ENCODE measurements at regions not wholly inside any gene's neighbourhood (a gene's known extent, or its start where the extent isn't known, plus 50 kb on each side); places are given as distances from the start of the nearest gene placed in this dataset.

- TF ChIP-seq ZNF266 (tag by site-specific recombination; IDR thresholded peaks at IDR 0.05; ENCODE audit: low read depth) = no peak
- TF ChIP-seq ZNF585B (tag by site-specific recombination; IDR thresholded peaks at IDR 0.05) = no peak
- no peak for TF ChIP-seq ZNF555 (tag by site-specific recombination; conservative IDR thresholded peaks at IDR 0.05)
- no peak for TF ChIP-seq TRIM28 (IDR thresholded peaks at IDR 0.05; ENCODE audit: borderline replicate concordance, low read length)
- TF ChIP-seq ZBTB10 (tag by site-specific recombination; IDR thresholded peaks at IDR 0.05) = no peak
- TF ChIP-seq KLF17 (tag by site-specific recombination; IDR thresholded peaks at IDR 0.05) = peak; percentile 83
- no peak for TF ChIP-seq ZNF48 (tag by site-specific recombination; IDR thresholded peaks at IDR 0.05)
- no peak for TF ChIP-seq ZNF701 (tag by site-specific recombination; IDR thresholded peaks at IDR 0.05)
- peak; percentile 70 for TF ChIP-seq KLF9 (tag by site-specific recombination; IDR thresholded peaks at IDR 0.05; ENCODE audit: low read depth)
- TF ChIP-seq PRDM6 (tag by site-specific recombination; IDR thresholded peaks at IDR 0.05) = no peak
- no peak for TF ChIP-seq ZNF433 (tag by site-specific recombination; IDR thresholded peaks at IDR 0.05; ENCODE audit: low read depth)
- no peak for TF ChIP-seq INSM2 (tag by site-specific recombination; IDR thresholded peaks at IDR 0.05)
- no peak for TF ChIP-seq ZNF132 (tag by site-specific recombination; IDR thresholded peaks at IDR 0.05; ENCODE audit: borderline replicate concordance)
- no peak for TF ChIP-seq ZNF664 (tag by site-specific recombination; IDR thresholded peaks at IDR 0.05)
- no peak for TF ChIP-seq SCRT2 (tag by site-specific recombination; IDR thresholded peaks at IDR 0.05)
- no peak for TF ChIP-seq PRDM4 (tag by site-specific recombination; IDR thresholded peaks at IDR 0.05)
- TF ChIP-seq OSR2 (tag by site-specific recombination; IDR thresholded peaks at IDR 0.05) = no peak
- TF ChIP-seq ZNF629 (tag by site-specific recombination; IDR thresholded peaks at IDR 0.05) = no peak
- TF ChIP-seq ZNF658 (tag by site-specific recombination; IDR thresholded peaks at IDR 0.05) = no peak
- no peak for TF ChIP-seq ZNF488 (tag by site-specific recombination; IDR thresholded peaks at IDR 0.05)
- TF ChIP-seq BCL11B (tag by site-specific recombination; IDR thresholded peaks at IDR 0.05; ENCODE audit: low read depth) = no peak
- TF ChIP-seq REST (tag by site-specific recombination; IDR thresholded peaks at IDR 0.05) = no peak
- no peak for TF ChIP-seq ZNF292 (tag by site-specific recombination; IDR thresholded peaks at IDR 0.05; ENCODE audit: borderline replicate concordance, low read depth)
- TF ChIP-seq RBAK (tag by site-specific recombination; IDR thresholded peaks at IDR 0.05) = no peak
- no peak for TF ChIP-seq HOXA7 (CRISPR knock-in tag; IDR thresholded peaks at IDR 0.05; ENCODE audit: borderline replicate concordance)
- TF ChIP-seq ZNF544 (tag by site-specific recombination; IDR thresholded peaks at IDR 0.05) = no peak
- no peak for TF ChIP-seq ZNF174 (tag by site-specific recombination; IDR thresholded peaks at IDR 0.05)
Observed at GRCh38 chr17:77451245-77451893, 310.6 kb downstream of the SEC14L1 start (continued).
